ENCODE measurements at regions not wholly inside any gene's neighbourhood (a gene's known extent, or its start where the extent isn't known, plus 50 kb on each side); places are given as distances from the start of the nearest gene placed in this dataset.
"Not testable (repeated sequence)": the region's sequence is repeated elsewhere in the genome, so short reads cannot be mapped to it uniquely, and the experiment has no call there.

DNA sequence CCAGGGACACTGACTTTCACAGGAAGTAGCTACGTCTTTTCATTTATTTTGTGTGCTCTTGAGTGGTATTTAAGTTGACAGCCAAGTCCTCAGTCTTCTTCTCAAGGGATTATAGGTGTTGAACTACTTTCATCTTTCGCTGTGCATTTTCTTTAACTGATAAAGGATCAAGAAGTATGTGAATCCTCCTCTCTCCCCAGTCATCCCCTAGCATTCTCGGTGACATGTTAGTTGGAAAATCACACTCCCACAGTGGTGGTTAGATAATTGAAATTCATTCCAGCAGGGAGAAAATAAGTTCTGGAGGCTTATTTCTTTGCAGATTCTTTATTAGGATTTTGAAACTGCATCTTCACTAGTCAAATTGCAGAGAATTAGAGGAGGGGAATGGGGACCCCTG lies 569.4 kb downstream of the MEI4 start:
- no peak for DNase-seq (ENCODE audit: extremely low read depth, low read depth, low spot score)

- no peak for DNase-seq (ENCODE audit: extremely low read depth, low read depth, low spot score)
Observed at GRCh38 chr6:78231002-78231401, 578.2 kb downstream of the MEI4 start.

- DNase-seq (ENCODE audit: extremely low read depth, low read depth, low spot score), result peak; percentile 34
Observed at GRCh38 chr6:78243519-78243918, 590.7 kb downstream of the MEI4 start.

GRCh38 chr6:78251931-78252330 lies 599.1 kb downstream of the MEI4 start:
- DNase-seq (ENCODE audit: extremely low read depth, low read depth, low spot score), result no peak

DNA sequence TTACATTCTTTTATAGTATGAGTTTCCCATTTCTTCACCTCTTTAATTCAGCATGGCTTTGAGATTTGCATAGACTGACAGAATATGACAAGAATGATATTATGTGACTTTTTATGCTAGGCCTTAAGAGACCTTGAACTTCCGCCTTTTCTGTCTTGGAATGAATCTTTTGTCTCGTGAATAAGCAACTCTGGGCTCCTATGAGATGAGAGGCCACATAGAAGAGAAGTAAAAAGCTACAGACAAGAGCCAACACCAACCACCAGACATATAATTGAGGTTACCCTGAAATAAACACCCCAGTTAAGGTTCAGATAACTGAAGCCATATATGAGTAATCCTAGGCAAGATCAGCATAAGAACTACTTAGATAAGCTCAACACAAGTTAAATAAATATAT lies 600.8 kb downstream of the MEI4 start:
- DNase-seq (ENCODE audit: extremely low read depth, low read depth, low spot score), result no peak

- no peak for DNase-seq (ENCODE audit: extremely low read depth, low read depth, low spot score)
Observed at GRCh38 chr6:78259935-78260334, 607.1 kb downstream of the MEI4 start.

DNA sequence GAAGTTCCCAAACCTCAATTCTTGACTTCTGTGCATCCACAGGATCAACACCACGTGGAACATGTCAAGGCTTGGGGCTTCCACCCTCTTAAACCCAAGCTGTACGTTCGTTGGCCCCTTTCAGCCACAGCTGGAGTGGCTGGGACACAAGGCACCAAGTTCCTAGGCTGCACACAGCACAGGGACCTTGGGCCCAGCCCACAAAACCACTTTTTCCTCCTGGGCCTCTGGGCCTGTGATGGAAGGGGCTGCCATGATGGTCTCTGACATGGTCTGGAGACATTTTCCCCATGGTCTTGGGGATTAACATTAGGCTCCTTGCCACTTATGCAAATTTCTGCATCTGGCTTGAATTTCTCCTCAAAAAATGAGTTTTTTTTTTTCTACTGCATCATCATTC lies 606.9 kb upstream of the IRAK1BP1 start:
- not testable (repeated sequence) for DNase-seq (ENCODE audit: extremely low read depth, low read depth, low spot score)

DNA sequence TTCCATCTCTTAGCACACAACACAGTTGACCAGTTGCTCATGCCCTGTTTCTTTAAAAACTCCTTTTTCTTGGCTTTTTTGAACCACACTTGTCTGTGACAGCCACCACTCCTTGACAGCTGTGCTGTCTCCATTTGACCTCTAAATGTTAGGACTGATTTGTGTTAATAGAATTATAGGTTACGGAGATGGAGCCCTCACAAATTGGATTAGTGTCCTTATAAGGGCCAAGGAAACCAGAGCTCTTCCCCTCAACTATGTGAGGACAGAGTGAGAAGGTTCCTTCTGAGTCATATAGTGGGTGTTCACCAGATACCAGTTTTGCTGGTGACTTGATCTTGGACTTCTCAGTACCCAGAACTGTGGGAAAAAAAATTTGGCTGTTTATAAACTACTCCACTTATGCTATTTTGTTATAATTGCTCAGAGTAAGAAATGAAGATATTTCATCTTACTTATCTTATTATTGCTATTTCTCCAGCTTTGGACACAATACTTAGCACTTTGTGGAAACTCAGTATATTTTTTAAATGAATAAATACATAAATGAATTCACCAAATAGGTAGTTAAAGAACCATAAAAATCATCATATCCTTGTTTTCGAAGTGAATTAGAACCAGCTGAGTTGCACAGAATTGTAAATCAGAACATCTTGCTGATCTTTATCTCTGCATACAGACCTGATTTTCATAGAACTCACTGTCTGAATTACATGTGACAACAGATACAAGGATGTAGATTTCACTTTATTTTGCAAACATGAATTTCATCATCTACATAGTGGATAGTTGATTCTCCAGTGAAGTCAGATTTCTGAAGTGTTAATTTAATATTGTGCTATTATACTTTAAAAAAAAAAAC lies 598.5 kb upstream of the IRAK1BP1 start:
- DNase-seq (ENCODE audit: extremely low read depth, low read depth, low spot score), result no peak

- DNase-seq (ENCODE audit: extremely low read depth, low read depth, low spot score), result no peak
Observed at GRCh38 chr6:78300885-78301284, 566.5 kb upstream of the IRAK1BP1 start.

GRCh38 chr6:78302411-78302810 lies 564.9 kb upstream of the IRAK1BP1 start:
- no peak for DNase-seq (ENCODE audit: extremely low read depth, low read depth, low spot score)

- DNase-seq (ENCODE audit: extremely low read depth, low read depth, low spot score), result no peak
Observed at GRCh38 chr6:78308025-78308424, 559.3 kb upstream of the IRAK1BP1 start.

- DNase-seq (ENCODE audit: extremely low read depth, low read depth, low spot score), result no peak
Observed at GRCh38 chr6:78322068-78322845, 545.1 kb upstream of the IRAK1BP1 start.

GRCh38 chr6:78324213-78324612 lies 543.1 kb upstream of the IRAK1BP1 start:
- DNase-seq (ENCODE audit: extremely low read depth, low read depth, low spot score), result no peak

- DNase-seq (ENCODE audit: extremely low read depth, low read depth, low spot score), result no peak
Observed at GRCh38 chr6:78340755-78341154, 526.6 kb upstream of the IRAK1BP1 start.

GRCh38 chr6:78345882-78346281 lies 521.5 kb upstream of the IRAK1BP1 start:
- DNase-seq (ENCODE audit: extremely low read depth, low read depth, low spot score), result no peak

DNA sequence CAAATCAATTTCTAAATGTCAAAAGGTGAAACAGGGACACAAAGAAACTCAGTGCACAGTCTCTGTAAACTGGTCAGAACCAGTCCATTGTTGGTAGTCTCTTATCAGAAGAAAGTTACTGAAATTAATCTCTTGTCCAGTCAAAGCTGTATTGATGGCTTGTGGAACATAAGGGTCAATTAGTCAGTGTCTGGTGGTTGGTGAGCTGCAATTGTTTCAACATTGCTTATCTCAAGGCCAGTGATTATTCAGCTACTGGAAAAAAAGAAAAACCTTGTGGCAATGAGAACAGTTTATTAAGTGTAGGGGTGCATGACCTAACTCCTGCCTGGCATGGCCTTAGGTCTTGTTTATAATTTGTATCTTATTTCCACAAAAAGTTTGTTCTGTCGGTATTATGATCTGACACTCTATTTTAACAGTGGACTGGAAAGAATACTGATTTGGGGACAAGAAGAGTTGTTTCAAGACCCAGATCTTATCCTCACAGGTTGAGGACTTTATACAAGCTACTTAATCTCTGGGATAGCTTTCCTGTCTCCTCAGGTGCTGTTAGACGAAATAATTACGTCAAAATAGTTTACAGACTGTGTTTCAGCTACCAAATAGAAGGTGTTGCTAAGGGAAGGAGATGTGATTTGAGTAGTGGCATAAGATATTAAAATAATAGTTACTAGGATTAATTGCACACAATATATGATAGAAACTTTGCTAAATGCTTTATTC lies 520.0 kb upstream of the IRAK1BP1 start:
- DNase-seq (ENCODE audit: extremely low read depth, low read depth, low spot score), result no peak

- no peak for DNase-seq (ENCODE audit: extremely low read depth, low read depth, low spot score)
Observed at GRCh38 chr6:78353040-78353439, 514.3 kb upstream of the IRAK1BP1 start.

GRCh38 chr6:78363688-78364087 lies 503.7 kb upstream of the IRAK1BP1 start:
- DNase-seq (ENCODE audit: extremely low read depth, low read depth, low spot score), result no peak

DNA sequence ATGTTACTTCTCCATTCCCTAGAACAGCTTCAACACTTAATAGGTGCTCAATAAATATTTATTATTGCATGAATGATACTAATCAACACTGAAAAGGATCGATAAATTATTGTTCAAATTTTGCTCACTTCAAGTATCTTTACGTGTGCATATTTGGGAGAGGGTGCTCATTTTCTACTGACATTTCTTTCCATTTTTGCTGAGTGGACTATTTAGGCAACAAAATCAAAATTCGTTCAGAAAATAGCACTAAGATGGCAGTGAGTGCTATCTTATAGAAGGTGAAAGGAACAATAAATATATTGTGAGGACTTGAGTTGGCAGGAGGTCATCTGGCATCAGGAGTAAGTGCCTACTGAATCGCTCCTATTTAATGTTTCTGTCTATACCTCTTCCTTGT lies 501.9 kb upstream of the IRAK1BP1 start:
- no peak for DNase-seq (ENCODE audit: extremely low read depth, low read depth, low spot score)

- no peak for DNase-seq (ENCODE audit: extremely low read depth, low read depth, low spot score)
Observed at GRCh38 chr6:78377056-78377455, 490.3 kb upstream of the IRAK1BP1 start.

- DNase-seq (ENCODE audit: extremely low read depth, low read depth, low spot score), result no peak
Observed at GRCh38 chr6:78379982-78380381, 487.4 kb upstream of the IRAK1BP1 start.

All from glomerular endothelial cell (primary cell).